SK-N-SH treated with all-trans-retinoic acid at 6 μM for 48 hours (cell line): ENCODE measurements at regions not wholly inside any gene's neighbourhood (a gene's known extent, or its start where the extent isn't known, plus 50 kb on each side); places are given as distances from the start of the nearest gene placed in this dataset.

Experiments used
- ATAC-seq: fragments of 200-7000 bp; cut with Tn5 transposase; 3 replicates; pipeline ENCODE4 v1.9.1; 2020; ENCODE audit warnings: mild to moderate bottlenecking, moderate library complexity
- ARNTL ChIP-seq: fragments of 450-650 bp; formaldehyde crosslinking; IDR thresholded peaks from 2 replicates; pipeline ENCODE4 v1.5.0; 2020; ENCODE audit warnings: low read depth, mild to moderate bottlenecking, moderate library complexity, borderline replicate concordance
- BACH2 ChIP-seq: fragments of 250-450 bp; sonication (Bioruptor Pico); IDR thresholded peaks from 2 replicates; pipeline ENCODE4 v1.9.0; 2021; ENCODE audit warnings: mild to moderate bottlenecking, borderline replicate concordance
- CREB5 ChIP-seq: fragments of 250-450 bp; sonication (Bioruptor Pico); IDR thresholded peaks from 2 replicates; pipeline ENCODE4 v1.5.1; 2020; ENCODE audit warnings: low read depth, mild to moderate bottlenecking, moderate library complexity
- ESRRG ChIP-seq: fragments of 250-450 bp; sonication (Bioruptor Pico); IDR thresholded peaks from 2 replicates; pipeline ENCODE4 v1.6.1; 2021; ENCODE audit warnings: mild to moderate bottlenecking
- GLIS3 ChIP-seq: fragments of 250-450 bp; sonication (Bioruptor Pico); IDR thresholded peaks from 2 replicates; pipeline ENCODE4 v1.5.0; 2020; ENCODE audit warnings: mild to moderate bottlenecking, moderate library complexity
- ISL1 ChIP-seq: fragments of 250-450 bp; sonication (Bioruptor Pico); IDR thresholded peaks from 2 replicates; pipeline ENCODE4 v2.1.2; 2022; ENCODE audit warnings: mild to moderate bottlenecking, moderate library complexity
- OSR1 ChIP-seq: fragments of 250-450 bp; sonication (Bioruptor Pico); IDR thresholded peaks from 2 replicates; pipeline ENCODE4 v1.8.0; 2022; ENCODE audit warnings: moderate library complexity, mild to moderate bottlenecking, inconsistent platforms
- PATZ1 ChIP-seq: fragments of 250-450 bp; sonication (Bioruptor Pico); IDR thresholded peaks from 2 replicates; pipeline ENCODE4 v1.8.0; 2020; ENCODE audit warnings: mild to moderate bottlenecking, moderate library complexity, borderline replicate concordance
- POU6F1 ChIP-seq: fragments of 250-450 bp; sonication (Bioruptor Pico); IDR thresholded peaks from 2 replicates; pipeline ENCODE4 v1.8.0; 2021; ENCODE audit warnings: low read depth, mild to moderate bottlenecking, moderate library complexity, borderline replicate concordance
- RARB ChIP-seq: fragments of 250-450 bp; sonication (Bioruptor Pico); IDR thresholded peaks from 2 replicates; pipeline ENCODE4 v1.8.0; 2021; ENCODE audit warnings: mild to moderate bottlenecking, moderate library complexity
- TCF4 ChIP-seq: fragments of 250-450 bp; sonication (Bioruptor Pico); IDR thresholded peaks from 2 replicates; pipeline ENCODE4 v1.8.0; 2021; ENCODE audit warnings: mild to moderate bottlenecking, moderate library complexity, borderline replicate concordance
- TOX ChIP-seq: fragments of 250-450 bp; sonication (Bioruptor Pico); IDR thresholded peaks from 2 replicates; pipeline ENCODE4 v1.8.0; 2021; ENCODE audit warnings: mild to moderate bottlenecking, moderate library complexity, borderline replicate concordance
- ZC3H10 ChIP-seq: fragments of 250-450 bp; sonication (Bioruptor Pico); IDR thresholded peaks from 2 replicates; pipeline ENCODE4 v1.5.1; 2021; ENCODE audit warnings: mild to moderate bottlenecking, moderate library complexity
- ZFP3 ChIP-seq: fragments of 250-450 bp; sonication (Bioruptor Pico); IDR thresholded peaks from 2 replicates; pipeline ENCODE4 v1.5.0; 2020; ENCODE audit warnings: mild to moderate bottlenecking, moderate library complexity
- ZFP30 ChIP-seq: fragments of 450-650 bp; formaldehyde crosslinking; IDR thresholded peaks from 2 replicates; pipeline ENCODE4 v1.5.0; 2022; ENCODE audit warnings: mild to moderate bottlenecking, moderate library complexity
- ZNF565 ChIP-seq: fragments of 450-650 bp; formaldehyde crosslinking; conservative IDR thresholded peaks from 2 replicates; pipeline ENCODE4 v1.5.0; 2020; ENCODE audit warnings: low read depth, mild to moderate bottlenecking, moderate library complexity
- ZNF70 ChIP-seq: fragments of 450-650 bp; formaldehyde crosslinking; IDR thresholded peaks from 2 replicates; pipeline ENCODE4 v1.5.0; 2020; ENCODE audit warnings: mild to moderate bottlenecking, moderate library complexity
- ZNF8 ChIP-seq: fragments of 450-650 bp; formaldehyde crosslinking; IDR thresholded peaks from 2 replicates; pipeline ENCODE4 v1.5.0; 2020; ENCODE audit warnings: mild to moderate bottlenecking, moderate library complexity
- TF ChIP-seq, protein P1 (sequence below): fragments of 250-450 bp; sonication (Bioruptor Pico); IDR thresholded peaks from 2 replicates; pipeline ENCODE4 v1.5.0; 2020; ENCODE audit warnings: mild to moderate bottlenecking, moderate library complexity
- TF ChIP-seq, protein P2 (sequence below): fragments of 250-450 bp; sonication (Bioruptor Pico); IDR thresholded peaks from 2 replicates; pipeline ENCODE4 v1.5.1; 2021; ENCODE audit warnings: mild to moderate bottlenecking, moderate library complexity

GRCh38 chr2:81703831-81704230, 1399.3 kb upstream of the LRRTM1 start:
- TF ChIP-seq PATZ1, result no peak
- no peak for TF ChIP-seq ZFP30 (CRISPR knock-in tag)
- no peak for TF ChIP-seq OSR1
- TF ChIP-seq ISL1 (CRISPR knock-in tag), result no peak
- no peak for TF ChIP-seq ZNF70 (CRISPR knock-in tag)
- no peak for TF ChIP-seq ZC3H10 (CRISPR knock-in tag)
- TF ChIP-seq, protein P1, sequence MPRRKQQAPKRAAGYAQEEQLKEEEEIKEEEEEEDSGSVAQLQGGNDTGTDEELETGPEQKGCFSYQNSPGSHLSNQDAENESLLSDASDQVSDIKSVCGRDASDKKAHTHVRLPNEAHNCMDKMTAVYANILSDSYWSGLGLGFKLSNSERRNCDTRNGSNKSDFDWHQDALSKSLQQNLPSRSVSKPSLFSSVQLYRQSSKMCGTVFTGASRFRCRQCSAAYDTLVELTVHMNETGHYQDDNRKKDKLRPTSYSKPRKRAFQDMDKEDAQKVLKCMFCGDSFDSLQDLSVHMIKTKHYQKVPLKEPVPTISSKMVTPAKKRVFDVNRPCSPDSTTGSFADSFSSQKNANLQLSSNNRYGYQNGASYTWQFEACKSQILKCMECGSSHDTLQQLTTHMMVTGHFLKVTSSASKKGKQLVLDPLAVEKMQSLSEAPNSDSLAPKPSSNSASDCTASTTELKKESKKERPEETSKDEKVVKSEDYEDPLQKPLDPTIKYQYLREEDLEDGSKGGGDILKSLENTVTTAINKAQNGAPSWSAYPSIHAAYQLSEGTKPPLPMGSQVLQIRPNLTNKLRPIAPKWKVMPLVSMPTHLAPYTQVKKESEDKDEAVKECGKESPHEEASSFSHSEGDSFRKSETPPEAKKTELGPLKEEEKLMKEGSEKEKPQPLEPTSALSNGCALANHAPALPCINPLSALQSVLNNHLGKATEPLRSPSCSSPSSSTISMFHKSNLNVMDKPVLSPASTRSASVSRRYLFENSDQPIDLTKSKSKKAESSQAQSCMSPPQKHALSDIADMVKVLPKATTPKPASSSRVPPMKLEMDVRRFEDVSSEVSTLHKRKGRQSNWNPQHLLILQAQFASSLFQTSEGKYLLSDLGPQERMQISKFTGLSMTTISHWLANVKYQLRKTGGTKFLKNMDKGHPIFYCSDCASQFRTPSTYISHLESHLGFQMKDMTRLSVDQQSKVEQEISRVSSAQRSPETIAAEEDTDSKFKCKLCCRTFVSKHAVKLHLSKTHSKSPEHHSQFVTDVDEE (CRISPR knock-in tag), result no peak
- ATAC-seq, result no peak

- TF ChIP-seq PATZ1, result no peak
- TF ChIP-seq ZNF565 (CRISPR knock-in tag), result no peak
- no peak for TF ChIP-seq ARNTL
- TF ChIP-seq, protein P2, sequence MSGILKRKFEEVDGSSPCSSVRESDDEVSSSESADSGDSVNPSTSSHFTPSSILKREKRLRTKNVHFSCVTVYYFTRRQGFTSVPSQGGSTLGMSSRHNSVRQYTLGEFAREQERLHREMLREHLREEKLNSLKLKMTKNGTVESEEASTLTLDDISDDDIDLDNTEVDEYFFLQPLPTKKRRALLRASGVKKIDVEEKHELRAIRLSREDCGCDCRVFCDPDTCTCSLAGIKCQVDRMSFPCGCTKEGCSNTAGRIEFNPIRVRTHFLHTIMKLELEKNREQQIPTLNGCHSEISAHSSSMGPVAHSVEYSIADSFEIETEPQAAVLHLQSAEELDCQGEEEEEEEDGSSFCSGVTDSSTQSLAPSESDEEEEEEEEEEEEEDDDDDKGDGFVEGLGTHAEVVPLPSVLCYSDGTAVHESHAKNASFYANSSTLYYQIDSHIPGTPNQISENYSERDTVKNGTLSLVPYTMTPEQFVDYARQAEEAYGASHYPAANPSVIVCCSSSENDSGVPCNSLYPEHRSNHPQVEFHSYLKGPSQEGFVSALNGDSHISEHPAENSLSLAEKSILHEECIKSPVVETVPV, result no peak
- TF ChIP-seq BACH2 (CRISPR knock-in tag), result no peak
- TF ChIP-seq GLIS3 (CRISPR knock-in tag), result no peak
- no peak for TF ChIP-seq TCF4
- no peak for TF ChIP-seq ZFP3 (CRISPR knock-in tag)
- TF ChIP-seq POU6F1 (CRISPR knock-in tag), result no peak
- no peak for TF ChIP-seq ZNF8 (CRISPR knock-in tag)
- no peak for TF ChIP-seq ZNF70 (CRISPR knock-in tag)
- TF ChIP-seq, protein P1 (CRISPR knock-in tag), result no peak
- no peak for TF ChIP-seq RARB (CRISPR knock-in tag)
- ATAC-seq, result no peak
Measured at GRCh38 chr2:81692566-81692965, 1388.0 kb upstream of the LRRTM1 start.

DNA sequence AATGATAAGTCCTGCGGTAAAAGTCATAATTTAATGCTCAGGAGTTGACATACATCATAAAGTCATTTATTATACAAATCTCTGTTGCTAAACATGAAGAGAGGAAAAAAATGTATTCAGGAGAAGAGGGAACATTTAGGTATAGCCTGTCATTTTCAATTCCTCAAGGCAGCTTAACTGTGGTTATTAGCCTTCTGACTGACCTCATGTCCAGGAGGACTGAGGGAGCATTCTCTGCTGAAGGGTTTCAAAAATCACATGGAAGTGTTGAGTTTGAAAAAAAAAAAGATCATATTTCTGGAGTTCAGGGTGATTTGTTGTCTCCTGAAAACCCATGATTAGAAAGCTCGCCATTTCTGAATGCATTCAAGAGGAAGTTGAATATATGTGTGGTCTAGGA, 1371.1 kb upstream of the LRRTM1 start:
- no peak for ATAC-seq
- TF ChIP-seq GLIS3 (CRISPR knock-in tag) (no peak), CREB5 (CRISPR knock-in tag) (no peak), TOX (CRISPR knock-in tag) (no peak), ZNF8 (CRISPR knock-in tag) (no peak), ESRRG (CRISPR knock-in tag) (no peak), ZC3H10 (CRISPR knock-in tag) (no peak), ISL1 (CRISPR knock-in tag) (no peak), PATZ1 (no peak), ZFP30 (CRISPR knock-in tag) (no peak), ZFP3 (CRISPR knock-in tag) (no peak)
- TF ChIP-seq, protein P2, result no peak
